ENCODE measurements at regions not wholly inside any gene's neighbourhood (a gene's known extent, or its start where the extent isn't known, plus 50 kb on each side); places are given as distances from the start of the nearest gene placed in this dataset.

DNA sequence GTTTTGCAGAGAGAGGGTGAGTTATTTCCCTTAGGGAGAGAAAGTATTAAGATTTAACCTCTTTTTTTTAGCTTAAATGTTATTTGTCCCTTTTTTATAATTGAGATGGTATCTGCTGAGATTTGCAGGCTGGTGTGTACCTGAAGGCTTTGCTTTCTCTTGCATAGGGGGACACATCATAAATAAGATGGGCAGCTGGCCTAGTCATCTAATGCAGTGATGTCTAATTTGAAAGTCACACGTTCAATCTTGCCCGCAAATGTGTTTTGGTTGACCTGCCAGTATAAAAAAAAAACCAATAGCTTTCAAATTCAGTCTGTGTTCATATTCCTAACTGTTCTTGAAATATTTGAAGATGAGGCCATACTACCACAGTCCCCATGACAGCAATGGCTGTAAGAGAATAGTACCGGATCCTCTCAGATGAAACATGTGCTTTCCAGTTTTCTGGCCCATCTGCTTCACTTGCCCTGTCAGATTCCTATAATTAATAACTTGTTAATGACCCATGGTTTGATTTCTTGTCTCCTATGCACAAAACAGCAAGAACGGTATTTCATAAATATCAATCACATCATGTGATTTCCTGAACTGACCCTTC, 914.2 kb downstream of the IPMK start:
- no peaks in the 10 kb centered on the region for H3K27me3 Mint-ChIP-seq (ENCODE audit: low read depth in 2 of 2)
- ATAC-seq (no peak), DNase-seq (no peak)
- H3K36me3 Mint-ChIP-seq: no peaks in the 10 kb centered on the region
- peaks cover 5% of the 10 kb centered on the region for H3K9me3 ChIP-seq (ENCODE audit: control insufficient read depth, insufficient read depth, low read length)
- H3K4me3 ChIP-seq (ENCODE audit: low read length): no peak overlapping the region
- H3K4me1 Mint-ChIP-seq: no peaks in the 10 kb centered on the region
- H3K4me1 ChIP-seq (ENCODE audit: control insufficient read depth, insufficient read depth, low read length): no peaks in the 10 kb centered on the region
- H3K27ac Mint-ChIP-seq: no peak overlapping the region
- intact Hi-C loops (cut with micrococcal nuclease): no loop called here
- TF ChIP-seq, protein P1, sequence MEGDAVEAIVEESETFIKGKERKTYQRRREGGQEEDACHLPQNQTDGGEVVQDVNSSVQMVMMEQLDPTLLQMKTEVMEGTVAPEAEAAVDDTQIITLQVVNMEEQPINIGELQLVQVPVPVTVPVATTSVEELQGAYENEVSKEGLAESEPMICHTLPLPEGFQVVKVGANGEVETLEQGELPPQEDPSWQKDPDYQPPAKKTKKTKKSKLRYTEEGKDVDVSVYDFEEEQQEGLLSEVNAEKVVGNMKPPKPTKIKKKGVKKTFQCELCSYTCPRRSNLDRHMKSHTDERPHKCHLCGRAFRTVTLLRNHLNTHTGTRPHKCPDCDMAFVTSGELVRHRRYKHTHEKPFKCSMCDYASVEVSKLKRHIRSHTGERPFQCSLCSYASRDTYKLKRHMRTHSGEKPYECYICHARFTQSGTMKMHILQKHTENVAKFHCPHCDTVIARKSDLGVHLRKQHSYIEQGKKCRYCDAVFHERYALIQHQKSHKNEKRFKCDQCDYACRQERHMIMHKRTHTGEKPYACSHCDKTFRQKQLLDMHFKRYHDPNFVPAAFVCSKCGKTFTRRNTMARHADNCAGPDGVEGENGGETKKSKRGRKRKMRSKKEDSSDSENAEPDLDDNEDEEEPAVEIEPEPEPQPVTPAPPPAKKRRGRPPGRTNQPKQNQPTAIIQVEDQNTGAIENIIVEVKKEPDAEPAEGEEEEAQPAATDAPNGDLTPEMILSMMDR (IDR thresholded peaks at IDR 0.05): no peak
- H3K27me3 ChIP-seq (ENCODE audit: control insufficient read depth, insufficient read depth, low read length): no peaks in the 10 kb centered on the region
- H3K4me3 Mint-ChIP-seq: no peak overlapping the region
- H3K36me3 ChIP-seq (ENCODE audit: control insufficient read depth, insufficient read depth, low read length): no peaks in the 10 kb centered on the region
- WGBS (ENCODE audit: insufficient coverage): 91% methylated on average over 4 of the region's 4 CpGs
- no peak overlapping the region for H3K27ac ChIP-seq (ENCODE audit: low read length)
- H3K9me3 Mint-ChIP-seq: peaks cover 12 to 15% of the 10 kb centered on the region in 2 donors

DNA sequence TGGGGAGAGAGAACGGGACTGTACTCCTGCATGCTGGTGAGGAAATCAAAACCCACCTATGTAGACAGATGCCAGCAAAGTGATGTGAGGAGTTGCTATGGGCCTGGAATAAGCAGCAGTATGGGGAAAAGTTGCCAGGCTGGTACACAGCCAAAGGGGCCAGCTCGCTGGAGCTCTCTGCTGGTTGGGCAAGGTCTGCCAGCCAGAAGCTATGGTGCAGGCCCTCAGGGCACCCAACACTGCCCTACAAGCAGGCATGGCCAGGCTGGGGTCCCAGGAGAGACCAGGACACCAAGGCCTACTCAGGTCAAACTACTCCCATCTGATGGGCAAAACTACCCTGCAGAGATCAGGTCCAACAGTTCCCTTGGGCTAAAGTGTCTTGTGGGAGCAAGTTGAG, 916.6 kb downstream of the IPMK start:
- H3K36me3 Mint-ChIP-seq: no peaks in the 10 kb centered on the region
- H3K27ac Mint-ChIP-seq: no peak overlapping the region
- no peak for ATAC-seq
- no peaks in the 10 kb centered on the region for H3K27me3 Mint-ChIP-seq (ENCODE audit: low read depth in 2 of 2)
- 93% methylated on average over 2 of the region's 2 CpGs for WGBS (ENCODE audit: insufficient coverage)
- TF ChIP-seq, protein P1 (IDR thresholded peaks at IDR 0.05): no peak
- Histone ChIP-seq H3K4me1 (ENCODE audit: control insufficient read depth, insufficient read depth, low read length) (no peaks in the 10 kb centered on the region), H3K27me3 (ENCODE audit: control insufficient read depth, insufficient read depth, low read length) (no peaks in the 10 kb centered on the region), H3K27ac (ENCODE audit: low read length) (no peak overlapping the region), H3K36me3 (ENCODE audit: control insufficient read depth, insufficient read depth, low read length) (no peaks in the 10 kb centered on the region), H3K4me3 (ENCODE audit: low read length) (no peak overlapping the region), H3K9me3 (ENCODE audit: control insufficient read depth, insufficient read depth, low read length) (peaks cover 5% of the 10 kb centered on the region)
- intact Hi-C loops (cut with micrococcal nuclease): no loop called here
- no peak for DNase-seq
- no peaks in the 10 kb centered on the region for H3K4me1 Mint-ChIP-seq
- H3K4me3 Mint-ChIP-seq: no peak overlapping the region
- peaks cover 12 to 19% of the 10 kb centered on the region in 2 donors for H3K9me3 Mint-ChIP-seq

DNA sequence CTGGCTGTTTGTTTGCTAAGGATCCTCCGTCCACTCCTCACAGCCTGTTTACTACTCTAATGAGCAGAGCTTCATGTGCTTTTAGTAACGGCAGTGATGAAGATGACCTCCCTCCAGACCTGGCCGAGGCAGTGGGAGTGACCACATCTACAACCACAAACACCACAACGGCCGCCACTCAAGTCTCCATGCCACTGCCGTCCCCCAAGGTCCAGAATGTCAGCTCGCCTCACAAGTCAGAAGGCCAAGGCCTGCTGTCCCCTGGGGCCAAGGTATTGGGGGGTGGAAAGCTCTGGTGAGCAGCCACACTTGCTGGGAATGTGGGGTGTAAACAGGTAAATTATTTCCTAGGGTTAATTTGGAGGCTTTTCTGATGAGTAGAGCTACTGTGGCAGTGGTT, 926.4 kb downstream of the IPMK start:
- DNase-seq: no peak
- H3K4me3 ChIP-seq (ENCODE audit: low read length): no peak overlapping the region
- H3K4me1 ChIP-seq (ENCODE audit: control insufficient read depth, insufficient read depth, low read length): no peaks in the 10 kb centered on the region
- Mint-ChIP-seq H3K4me1 (no peaks in the 10 kb centered on the region), H3K36me3 (no peaks in the 10 kb centered on the region), H3K9me3 (peaks cover 6 to 10% of the 10 kb centered on the region in 2 donors), H3K4me3 (no peak overlapping the region), H3K27me3 (ENCODE audit: low read depth in 2 of 2) (no peaks in the 10 kb centered on the region), H3K27ac (no peak overlapping the region)
- 83% methylated on average over 7 of the region's 7 CpGs for WGBS (ENCODE audit: insufficient coverage)
- H3K9me3 ChIP-seq (ENCODE audit: control insufficient read depth, insufficient read depth, low read length): peaks cover 9% of the 10 kb centered on the region
- H3K27ac ChIP-seq (ENCODE audit: low read length): no peak overlapping the region
- H3K27me3 ChIP-seq (ENCODE audit: control insufficient read depth, insufficient read depth, low read length): no peaks in the 10 kb centered on the region
- no peak for ATAC-seq
- TF ChIP-seq, protein P1 (IDR thresholded peaks at IDR 0.05): no peak
- H3K36me3 ChIP-seq (ENCODE audit: control insufficient read depth, insufficient read depth, low read length): no peaks in the 10 kb centered on the region
- intact Hi-C loops (cut with micrococcal nuclease): loop anchor here (10.0 kb wide), 1 partner anchor 954 kb away; no protein-coding TSS in a partner anchor
